ENCODE measurements at regions not wholly inside any gene's neighbourhood (a gene's known extent, or its start where the extent isn't known, plus 50 kb on each side); places are given as distances from the start of the nearest gene placed in this dataset.

DNA sequence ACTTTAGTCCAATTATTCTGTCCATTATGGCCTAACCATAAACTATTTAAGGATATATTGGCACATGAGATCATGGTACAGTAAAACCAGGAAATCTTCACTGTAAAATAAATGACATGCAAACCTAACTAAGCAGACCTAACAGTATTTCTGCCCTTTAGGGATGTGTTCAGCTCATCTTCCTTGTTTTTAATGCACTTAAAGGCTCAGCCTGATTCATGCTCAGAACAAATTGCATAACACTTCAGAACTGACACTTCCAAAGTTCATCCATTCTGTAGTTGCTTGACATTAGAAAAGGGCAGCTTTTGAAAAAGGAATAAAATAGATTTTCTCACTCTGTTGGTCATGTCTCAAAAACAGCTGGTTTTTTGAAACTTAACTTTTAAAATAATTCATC is 708.5 kb downstream of the C12orf50 start:
- TF ChIP-seq FOXA1 (IDR thresholded peaks at IDR 0.05) (no peak), L3MBTL2 (conservative IDR thresholded peaks at IDR 0.05) (no peak), TARDBP (IDR thresholded peaks at IDR 0.05) (no peak)

Measured in HEK293T (cell line).